ENCODE measurements at regions not wholly inside any gene's neighbourhood (a gene's known extent, or its start where the extent isn't known, plus 50 kb on each side); places are given as distances from the start of the nearest gene placed in this dataset.
"Not testable (repeated sequence)": the region's sequence is repeated elsewhere in the genome, so short reads cannot be mapped to it uniquely, and the experiment has no call there.

DNA sequence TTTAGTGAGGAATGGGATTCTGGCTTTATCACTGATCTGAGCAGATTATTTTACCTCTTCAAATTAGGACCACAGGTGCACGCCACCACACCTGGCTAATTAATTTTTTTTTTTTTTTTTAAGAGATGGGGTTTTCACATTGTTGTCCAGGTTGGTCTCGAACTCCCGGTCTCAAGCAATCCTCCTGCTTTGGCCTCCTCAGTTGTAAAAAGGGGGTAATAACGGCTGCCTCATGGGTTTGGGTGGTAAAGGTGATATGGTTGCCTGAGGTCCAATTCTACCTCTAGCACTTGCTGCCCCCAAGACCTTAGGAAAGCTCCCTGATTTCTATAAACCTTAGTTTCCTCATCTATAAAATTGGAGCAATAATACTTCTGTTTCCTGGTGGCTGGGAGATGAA, 130.7 kb upstream of the HS3ST2 start:
- no peak for DNase-seq

DNA sequence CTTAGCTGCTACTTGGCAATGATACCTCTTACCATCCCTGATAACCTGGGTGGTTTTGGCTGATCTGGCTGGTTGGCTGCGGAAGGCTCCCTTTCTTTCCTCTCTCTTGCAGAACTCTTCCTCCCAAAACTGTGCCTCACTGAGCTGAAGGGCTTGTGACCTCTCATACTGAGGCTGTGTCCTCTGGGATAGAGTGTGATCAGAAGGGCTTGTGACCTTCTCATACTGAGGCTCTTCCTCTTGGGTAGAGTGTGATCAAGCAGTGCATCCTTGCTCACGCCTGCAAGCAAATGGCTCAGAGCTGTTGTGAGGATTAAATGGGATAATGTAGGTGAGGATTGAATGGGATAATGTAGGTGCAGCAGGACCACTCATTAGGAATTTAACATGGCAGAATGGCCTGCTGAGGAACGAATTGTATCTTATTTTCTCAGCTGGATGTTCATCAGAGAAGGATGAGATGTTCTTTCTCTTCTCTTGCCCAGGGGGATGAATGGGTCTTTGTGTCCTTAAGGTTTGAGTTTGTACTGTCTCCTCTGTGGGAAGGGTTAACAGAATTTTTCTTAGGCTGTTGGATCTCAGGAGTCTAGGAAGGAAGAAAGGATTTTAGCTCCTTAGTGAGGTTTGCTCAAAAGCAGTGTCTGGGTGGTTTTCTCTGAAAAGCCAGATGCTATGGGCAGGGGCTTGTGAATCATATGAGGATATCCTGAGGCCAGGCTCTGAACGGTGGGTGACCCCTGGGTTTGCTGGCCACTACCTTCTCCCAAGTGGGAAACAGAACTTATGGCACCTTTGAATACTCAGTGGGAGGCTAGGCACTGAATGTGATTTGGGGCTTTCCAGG, 130.0 kb upstream of the HS3ST2 start:
- DNase-seq, result no peak

DNA sequence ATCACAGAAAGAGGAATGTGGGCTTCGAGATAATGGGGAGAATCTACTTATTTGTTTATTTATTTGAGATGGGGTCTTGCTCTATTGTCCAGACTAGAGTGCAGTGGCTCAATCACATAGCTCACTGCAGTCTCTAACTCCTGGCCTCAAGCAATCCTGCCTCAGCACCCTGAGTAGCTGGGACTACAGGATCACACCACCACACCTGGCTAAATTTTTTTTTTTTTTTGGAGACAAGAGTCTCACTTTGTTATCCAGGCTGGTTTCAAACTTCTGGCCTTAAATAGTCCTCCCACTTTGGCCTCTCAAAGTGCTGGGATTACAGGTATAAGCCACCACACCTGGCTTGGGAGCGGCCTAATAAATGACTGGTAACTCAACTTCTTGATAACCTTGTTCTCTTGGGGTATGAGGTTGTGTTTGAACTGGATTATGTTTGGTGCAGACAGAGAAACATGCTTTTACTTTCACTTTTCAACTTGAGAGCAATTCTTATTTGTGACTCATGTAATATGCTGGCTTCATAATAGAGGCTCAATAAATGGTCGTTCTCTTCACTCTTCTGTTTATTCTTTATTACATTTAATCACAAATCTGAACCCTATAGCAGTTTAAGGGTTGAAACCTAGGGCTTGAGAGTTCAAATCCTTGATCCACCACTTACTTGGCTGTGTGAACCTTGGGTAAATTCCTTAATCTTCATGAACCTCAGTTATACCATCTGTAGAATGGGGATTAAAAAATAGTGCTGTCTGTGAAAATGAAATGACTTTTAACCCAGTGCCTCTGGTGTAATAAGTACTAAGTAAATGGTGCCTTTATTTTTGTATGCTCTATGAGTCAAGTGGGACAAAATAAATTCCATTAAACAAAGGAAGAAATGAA, 129.1 kb upstream of the HS3ST2 start:
- peak; percentile 79 for DNase-seq

DNA sequence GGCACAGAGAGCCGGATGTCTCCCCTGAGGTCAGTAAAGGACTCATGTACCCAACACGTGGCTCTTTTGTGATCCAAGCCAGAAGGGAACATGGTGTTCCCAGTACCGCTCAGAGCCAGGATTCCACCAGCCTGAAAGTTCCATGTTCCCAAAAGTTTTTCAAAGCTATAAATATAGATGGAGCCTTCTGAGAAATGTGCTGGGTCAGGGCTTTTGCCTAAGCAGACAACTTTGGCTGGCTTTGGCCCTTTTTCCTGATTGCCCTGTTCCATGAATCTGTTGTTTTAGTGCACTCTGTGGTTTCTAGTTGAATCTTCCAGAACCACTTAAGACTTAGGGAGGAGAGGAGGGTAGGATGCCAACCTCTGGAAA, 128.5 kb upstream of the HS3ST2 start:
- no peak for DNase-seq

DNA sequence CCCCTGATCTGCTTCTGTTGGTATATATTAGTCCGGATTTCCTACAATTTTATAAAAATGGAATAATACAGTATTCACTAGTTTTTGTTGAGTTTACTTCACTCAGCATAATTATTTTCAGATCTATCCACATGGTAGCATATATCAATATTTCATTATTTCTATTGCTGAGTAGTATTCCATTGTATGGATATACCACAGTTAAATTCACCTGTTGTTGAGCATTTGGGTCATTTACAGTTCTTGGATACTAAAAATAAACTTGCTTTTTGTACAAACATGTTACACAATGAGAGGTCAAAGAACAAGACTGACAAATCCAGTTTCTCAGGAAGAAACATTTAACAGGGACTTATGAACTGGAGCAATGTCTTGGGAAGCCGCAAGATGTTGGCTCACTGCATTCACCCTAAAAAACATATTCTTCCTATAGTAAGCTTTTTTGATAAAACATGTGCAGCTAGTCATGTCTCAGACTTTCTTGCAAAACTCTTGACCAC, 126.9 kb upstream of the HS3ST2 start:
- no peak for DNase-seq

DNA sequence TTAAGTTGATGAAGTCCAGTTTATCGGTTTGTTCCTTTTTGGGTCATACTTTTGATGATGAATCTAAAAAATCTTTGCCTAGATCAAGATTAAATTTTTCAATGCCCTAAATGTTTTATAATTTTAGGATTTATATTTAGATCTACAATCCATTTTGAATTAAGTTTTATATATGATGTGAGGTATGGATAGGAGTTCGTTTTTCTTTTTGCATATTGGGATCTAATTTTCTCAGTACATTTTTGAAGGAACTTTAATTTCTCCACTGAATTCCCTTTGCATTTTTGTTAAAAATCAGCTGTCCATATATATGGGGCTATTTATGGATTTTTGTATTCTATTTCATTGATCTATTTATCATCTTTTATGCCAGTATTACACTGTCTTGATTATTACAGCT, 125.5 kb upstream of the HS3ST2 start:
- DNase-seq, result no peak

DNA sequence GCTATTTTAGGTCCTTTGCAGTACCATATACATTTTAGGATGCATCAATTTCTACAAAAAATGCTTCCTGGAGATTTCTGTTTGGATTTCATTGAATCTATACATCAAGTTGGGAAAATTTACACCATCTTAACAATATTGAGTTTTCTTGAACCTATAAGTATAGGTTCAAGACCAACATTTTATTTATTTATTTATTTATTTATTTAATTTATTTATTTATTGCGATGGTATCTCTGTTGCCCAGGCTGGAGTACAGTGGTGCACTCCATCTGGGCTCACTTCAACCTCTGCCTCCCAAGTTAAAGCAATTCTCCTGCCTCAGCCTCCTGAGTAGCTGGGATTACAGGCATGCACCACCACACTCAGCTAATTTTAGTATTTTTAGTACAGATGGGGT, 125.0 kb upstream of the HS3ST2 start:
- DNase-seq, result no peak

DNA sequence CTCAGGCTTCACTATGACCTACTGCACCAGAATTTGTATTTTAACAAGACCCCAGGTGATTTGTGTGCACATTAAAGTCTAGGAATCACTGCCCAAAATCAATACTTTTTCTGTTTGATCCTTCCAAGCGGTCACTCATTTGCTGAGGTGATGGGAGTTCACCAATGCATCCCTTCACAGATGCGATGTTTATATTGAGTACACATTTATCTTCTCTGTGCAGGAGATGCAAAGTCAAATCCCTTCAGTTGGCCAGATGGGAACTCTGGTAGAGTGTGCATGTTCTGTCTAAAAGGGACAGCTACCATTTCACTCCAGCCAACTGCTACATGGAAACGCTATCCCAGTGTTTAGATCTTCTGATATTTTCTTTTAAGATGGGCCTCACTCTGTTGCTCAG, 122.6 kb upstream of the HS3ST2 start:
- DNase-seq, result no peak

DNA sequence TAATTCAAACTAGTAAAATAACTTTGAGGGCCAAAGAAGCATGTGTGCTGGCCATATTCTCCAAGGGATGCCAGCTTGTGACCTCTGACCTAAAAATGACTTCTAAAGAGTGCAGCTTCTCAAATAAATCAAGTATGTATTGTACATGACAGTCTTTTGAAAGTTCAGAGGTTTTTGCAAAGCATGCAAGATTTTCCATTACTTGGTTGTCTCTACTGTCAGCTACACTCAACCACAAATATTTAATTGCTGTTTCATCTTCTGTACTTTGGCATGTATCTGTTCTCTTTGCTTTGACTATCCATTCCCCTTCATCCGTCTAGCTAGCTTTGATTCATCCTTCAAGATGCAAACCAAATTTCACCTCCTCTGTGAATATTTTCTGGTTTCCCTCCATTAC, 121.9 kb upstream of the HS3ST2 start:
- DNase-seq, result no peak

DNA sequence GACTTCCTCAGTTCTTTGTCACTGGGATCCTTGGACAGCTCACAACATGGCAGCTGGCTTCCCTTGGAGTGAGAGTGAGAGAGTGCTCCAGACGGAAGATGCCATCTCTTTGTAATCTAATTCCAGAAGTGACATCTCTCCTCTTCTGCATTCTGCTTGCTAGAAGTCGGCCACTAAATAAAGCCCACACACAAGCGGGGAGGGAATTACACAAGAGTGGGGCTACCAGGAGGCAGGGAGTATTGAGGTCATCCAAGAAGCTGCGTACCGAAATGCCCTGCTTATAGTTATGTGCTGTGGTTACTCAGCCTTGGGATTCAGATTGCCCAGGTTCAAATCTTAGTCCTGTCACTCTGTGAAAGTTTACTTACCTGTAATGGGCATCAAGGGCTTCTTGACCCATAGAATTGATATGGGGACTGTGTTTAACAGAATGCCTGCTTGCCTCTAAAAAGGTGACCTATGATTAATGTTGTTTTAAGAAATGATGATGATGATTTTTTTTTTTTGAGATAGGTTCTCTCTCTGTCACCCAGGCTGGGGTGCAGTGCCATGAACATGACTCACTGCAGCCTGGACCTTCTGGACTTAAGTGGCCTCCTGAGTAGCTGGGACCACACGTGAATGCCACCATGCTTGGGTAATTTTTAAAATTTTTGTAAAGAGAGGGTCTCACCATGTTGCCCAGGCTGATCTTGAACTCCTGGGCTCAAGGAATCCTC, 120.9 kb upstream of the HS3ST2 start:
- no peak for DNase-seq

DNA sequence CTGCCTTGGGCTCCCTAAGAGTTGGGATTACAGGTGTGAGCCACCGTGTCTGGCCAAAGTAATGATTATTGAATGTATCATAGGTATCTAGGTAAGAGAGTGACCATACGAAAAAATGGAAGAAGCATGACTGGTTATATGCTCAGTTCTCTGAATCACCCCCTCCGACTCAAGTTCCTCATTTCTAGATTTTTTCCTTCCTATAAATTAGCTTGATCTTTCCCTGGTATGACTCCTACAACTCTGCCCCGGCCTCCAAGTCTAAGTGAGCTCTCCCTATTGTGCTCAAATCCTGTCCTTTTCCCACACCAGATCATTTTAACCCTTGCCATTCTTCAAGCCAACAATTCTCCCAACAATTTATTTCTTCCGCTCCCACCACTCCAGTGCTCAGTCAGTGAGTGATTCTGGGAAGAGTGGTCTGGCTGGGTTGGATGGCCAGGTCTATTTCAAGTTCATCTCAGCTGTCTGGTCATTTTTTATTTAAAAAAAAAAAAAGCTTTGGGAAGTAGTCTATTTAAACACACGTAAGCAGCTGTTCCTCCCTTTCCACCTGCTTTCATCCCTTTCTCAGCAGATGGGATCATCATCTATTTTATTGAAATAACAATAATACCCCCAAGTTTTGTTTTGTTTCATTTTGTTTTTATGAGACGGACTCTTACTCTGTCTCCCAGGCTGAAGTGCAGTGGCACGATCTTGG, 120.2 kb upstream of the HS3ST2 start:
- DNase-seq, result peak; percentile 46

DNA sequence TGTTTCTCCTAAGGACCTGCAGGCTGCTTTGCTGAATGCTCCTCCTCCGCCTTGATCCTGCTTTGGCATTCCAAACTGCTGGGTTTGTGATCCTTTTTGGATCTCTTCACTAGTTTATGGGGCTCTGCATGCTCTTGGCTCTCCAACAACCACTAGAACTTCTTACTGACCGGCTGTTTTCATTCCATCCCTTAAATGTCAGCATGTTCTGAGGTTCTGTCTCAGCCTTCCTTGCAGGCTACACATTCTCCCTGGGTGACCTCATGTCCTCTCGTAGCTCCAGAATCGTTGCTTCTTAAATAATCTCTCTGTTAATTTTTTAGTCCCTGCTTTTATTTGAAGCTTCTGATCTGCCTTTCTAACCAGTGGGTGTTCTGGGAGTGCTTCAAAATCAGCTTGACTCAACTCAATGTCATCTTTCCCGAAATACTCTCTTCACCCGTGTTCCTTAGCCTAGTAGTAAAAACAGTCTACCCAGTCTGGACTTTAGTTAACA, 119.0 kb upstream of the HS3ST2 start:
- DNase-seq, result no peak

DNA sequence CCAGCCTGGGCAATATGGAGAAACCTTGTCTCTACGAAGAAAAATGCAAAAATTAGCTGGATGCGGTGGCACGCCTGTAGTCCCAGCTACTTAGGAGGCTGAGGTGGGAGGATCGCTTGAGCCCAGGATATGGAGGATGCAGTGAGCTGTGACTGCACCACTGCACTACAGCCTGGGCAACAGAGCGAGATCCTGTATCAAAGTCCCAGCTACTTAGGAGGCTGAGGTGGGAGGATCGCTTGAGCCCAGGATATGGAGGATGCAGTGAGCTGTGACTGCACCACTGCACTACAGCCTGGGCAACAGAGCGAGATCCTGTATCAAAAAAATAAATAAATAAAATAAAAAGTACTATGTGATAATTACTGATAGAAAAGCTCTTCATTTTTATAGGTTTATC, 118.2 kb upstream of the HS3ST2 start:
- not testable (repeated sequence) for DNase-seq

DNA sequence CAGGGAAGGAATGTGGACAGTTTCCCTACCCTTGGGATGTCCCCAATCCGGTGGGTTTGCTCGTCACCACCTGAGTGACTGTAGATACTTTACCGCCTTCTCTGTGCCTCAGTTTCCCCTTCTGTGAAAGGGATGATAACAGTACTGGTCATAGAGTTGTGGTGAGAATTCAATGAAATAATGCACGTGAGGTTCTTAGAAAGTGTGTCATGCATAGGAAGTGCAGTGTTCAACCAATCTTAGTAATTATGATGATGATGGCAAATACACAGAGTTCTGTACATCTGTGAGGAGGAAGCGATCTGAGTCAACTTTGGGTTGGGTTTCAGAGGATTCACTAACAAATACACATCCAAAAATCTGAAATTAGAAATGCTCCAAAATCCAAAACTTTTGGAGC, 114.6 kb upstream of the HS3ST2 start:
- no peak for DNase-seq

DNA sequence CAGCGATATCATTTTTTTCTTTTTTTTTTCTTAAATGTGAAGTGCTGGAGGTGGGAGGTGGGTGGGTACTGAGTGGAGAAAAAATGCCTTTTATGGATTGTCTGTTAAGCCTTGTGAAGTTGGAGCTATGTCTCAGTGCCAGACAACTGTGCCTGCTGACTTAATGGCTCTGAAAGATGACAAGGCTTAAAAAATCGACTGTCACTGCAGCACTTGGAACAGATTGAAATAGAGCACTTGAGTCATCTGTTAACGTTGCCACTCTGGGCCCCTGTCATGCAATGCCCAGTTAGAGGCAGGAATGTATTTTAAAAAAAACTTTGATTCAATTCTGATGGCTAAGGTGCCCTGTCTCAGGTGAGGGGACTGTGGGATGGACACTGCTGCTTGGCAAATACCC, 108.2 kb upstream of the HS3ST2 start:
- no peak for DNase-seq

DNA sequence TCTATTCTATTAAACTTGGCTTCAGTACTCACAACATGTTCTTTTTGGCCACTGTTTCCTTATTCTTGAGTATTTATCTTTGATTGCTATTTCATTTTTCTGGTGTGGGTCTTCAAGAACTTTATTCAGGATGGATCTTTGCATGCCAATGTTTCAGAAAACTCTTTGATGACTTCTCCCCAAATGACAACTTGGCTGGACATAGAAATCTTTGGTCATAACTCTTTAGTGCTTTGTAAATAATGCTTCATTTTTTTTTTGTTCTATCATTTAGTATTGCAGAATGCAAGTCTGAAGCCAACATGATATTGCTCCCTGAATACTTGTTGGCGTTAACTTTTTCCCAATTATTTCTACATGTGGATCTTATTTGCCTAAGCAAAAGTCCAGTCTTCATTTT, 103.6 kb upstream of the HS3ST2 start:
- DNase-seq, result no peak

DNA sequence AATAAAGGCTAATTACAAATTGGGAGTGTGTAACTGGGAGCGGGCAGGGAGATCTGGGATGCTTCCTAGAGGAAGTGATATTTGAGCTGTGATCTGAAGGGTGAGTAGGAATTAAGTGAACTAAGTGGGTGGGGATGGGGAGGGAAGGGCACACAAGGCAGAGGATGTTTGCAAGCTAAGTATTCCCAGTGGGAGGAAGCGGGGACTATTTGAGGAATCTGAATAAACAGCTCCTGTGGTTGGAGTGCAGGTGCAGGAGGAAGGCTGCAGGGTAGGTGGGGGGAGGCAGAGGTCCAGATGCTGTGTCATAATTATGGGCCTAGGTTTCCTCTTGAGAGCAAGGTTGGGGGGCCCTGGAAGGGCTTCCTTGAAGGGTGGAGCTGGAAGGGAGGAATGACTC, 102.1 kb upstream of the HS3ST2 start:
- no peak for DNase-seq

DNA sequence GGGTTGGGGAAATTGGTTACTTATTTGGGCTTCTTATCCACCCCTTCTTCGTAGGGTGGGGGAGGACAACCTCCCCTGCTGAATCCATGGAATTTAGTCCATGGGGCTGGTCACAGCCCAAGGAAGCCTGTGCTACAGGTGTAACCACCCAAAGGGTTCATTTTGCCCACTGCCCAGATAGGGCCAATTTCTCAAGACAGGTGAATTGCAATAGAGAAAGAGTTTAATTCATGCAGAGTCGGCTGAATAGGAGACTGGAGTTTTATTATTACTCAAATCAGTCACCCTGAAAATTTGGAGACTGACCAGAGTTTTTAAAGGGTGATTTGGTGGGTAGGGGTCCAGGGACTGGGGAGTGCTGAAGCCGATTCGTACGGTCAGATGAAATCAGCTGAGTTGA, 101.5 kb upstream of the HS3ST2 start:
- no peak for DNase-seq

DNA sequence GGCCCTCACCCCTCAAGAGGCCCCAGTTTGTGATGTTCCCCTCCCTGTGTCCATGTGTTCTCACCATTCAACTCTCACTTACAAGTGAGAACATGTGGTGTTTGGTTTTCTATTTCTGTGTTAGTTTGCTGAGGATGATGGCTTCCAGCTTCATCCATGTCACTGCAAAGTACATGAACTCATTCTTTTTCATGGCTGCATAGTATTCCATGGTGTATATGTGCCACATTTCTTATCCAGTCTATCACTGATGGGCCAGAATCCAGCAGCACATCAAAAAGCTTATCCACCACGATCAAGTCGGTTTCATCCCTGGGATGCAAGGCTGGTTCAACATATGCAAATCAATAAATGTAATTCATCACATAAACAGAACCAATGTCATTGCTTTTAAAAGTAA, 95.4 kb upstream of the HS3ST2 start:
- DNase-seq, result not testable (repeated sequence)

DNA sequence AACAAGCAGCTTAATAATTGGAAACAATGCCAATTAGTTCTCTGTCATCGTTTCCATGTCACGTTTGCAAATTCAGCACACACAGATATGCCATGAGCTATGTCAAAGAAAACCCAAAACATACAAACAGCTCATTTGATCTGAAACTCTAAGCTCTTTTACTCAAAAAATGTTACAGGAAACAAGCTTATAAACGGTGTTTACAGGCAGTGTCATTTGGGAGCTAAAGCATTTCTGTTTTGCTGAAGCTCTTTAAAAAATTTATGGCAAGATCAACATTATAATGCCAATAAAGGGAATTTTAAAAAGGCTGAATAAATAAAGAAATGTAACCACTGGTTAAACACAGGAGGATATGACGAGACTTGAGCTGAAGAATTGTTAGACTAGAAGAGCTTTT, 94.0 kb upstream of the HS3ST2 start:
- DNase-seq, result no peak

DNA sequence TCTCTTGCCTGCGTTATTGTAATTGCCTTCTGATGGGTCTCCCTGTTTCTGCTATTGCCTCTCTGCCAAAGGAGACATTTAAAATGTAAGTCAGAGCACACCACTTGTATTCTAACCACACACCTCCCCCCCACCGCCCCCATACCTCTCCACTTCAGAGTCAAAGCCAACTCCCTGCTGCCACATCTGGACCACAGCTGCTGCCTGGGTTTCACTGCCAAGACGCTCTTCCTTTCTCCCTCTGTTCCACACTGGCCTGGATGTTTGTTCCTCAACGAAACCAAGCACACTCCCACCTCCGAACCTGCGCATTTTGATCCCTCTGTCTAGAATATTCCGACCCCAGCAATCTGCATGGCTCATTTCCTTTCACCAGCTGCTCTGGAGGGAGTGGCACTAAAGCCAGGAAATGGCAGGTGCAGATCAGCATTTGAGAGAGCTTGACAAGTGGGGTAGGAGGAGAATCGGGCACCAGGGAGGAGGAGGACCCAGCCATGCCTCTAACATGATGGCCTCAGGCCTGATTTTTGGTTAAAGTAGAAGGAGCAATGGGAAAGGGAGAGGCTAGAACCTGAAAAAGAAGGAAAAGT, 92.4 kb upstream of the HS3ST2 start:
- no peak for DNase-seq
